Keratinocyte (primary cell): ENCODE measurements at regions not wholly inside any gene's neighbourhood (a gene's known extent, or its start where the extent isn't known, plus 50 kb on each side); places are given as distances from the start of the nearest gene placed in this dataset.

Source experiments
- DNase-seq: peaks from one replicate; pipeline ENCODE4 v3.0.0-alpha.2; 2011; ENCODE audit warnings: low read depth, missing footprints, low spot score
- FAIRE-seq: peaks from 2 replicates; lab custom pipeline; 2011; peaks lifted over from hg19 to GRCh38; lab: Jason Lieb, UNC
- H2AFZ ChIP-seq: 2 replicates; pipeline ENCODE4 v1.6.0; 2012; ENCODE audit warnings: low read length, control low read depth, inconsistent platforms; ENCODE audit not compliant: control insufficient read depth
- H3K27ac ChIP-seq: 2 replicates; pipeline ENCODE4 v1.5.1; 2011; ENCODE audit warnings: low read length; ENCODE audit not compliant: control insufficient read depth, insufficient read depth
- H3K27me3 ChIP-seq: 3 replicates; pipeline ENCODE4 v1.6.0; 2011; ENCODE audit warnings: low read length; ENCODE audit not compliant: control insufficient read depth, insufficient read depth; ENCODE audit errors: extremely low read depth
- H3K36me3 ChIP-seq, 2 experiments: 2 replicates in 1 of 2; 3 replicates in 1 of 2; pipeline ENCODE4 v1.5.1; 2011; ENCODE audit warnings: low read length in 2 of 2, mild to moderate bottlenecking in 1 of 2; ENCODE audit not compliant: control insufficient read depth in 2 of 2, insufficient read depth in 2 of 2; ENCODE audit errors: extremely low read depth in 1 of 2
- H3K4me1 ChIP-seq: 3 replicates; pipeline ENCODE4 v1.5.1; 2011; ENCODE audit warnings: low read length; ENCODE audit not compliant: control insufficient read depth, insufficient read depth; ENCODE audit errors: extremely low read depth
- H3K4me2 ChIP-seq: 3 replicates; pipeline ENCODE4 v1.6.0; 2011; ENCODE audit warnings: low read depth, low read length; ENCODE audit not compliant: control insufficient read depth, insufficient read depth; ENCODE audit errors: extremely low read depth
- H3K4me3 ChIP-seq, 3 experiments: fragments of 200-600 bp in 1 of 3; sonication (generic) in 1 of 3; 2 replicates in 2 of 3; 3 replicates in 1 of 3; pipeline ENCODE4 v1.5.1; 2011 to 2016; ENCODE audit warnings: low read length in 3 of 3, mild to moderate bottlenecking in 3 of 3, control low read depth in 2 of 3, inconsistent platforms in 1 of 3, low read depth in 1 of 3, mixed read lengths in 1 of 3, mixed run types in 1 of 3, moderate library complexity in 1 of 3; ENCODE audit not compliant: control insufficient read depth in 2 of 3, insufficient read depth in 2 of 3; ENCODE audit errors: extremely low read depth in 1 of 3
- H3K79me2 ChIP-seq: 2 replicates; pipeline ENCODE4 v1.6.0; 2012; ENCODE audit warnings: low read length; ENCODE audit not compliant: control insufficient read depth, insufficient read depth
- H3K9ac ChIP-seq: 3 replicates; pipeline ENCODE4 v1.6.0; 2011; ENCODE audit warnings: low read length; ENCODE audit not compliant: control insufficient read depth, insufficient read depth; ENCODE audit errors: extremely low read depth
- H3K9me1 ChIP-seq: 3 replicates; pipeline ENCODE4 v1.6.0; 2011; ENCODE audit warnings: low read length; ENCODE audit not compliant: control insufficient read depth, insufficient read depth; ENCODE audit errors: extremely low read depth
- H3K9me3 ChIP-seq: 2 replicates; pipeline ENCODE4 v1.5.1; 2012; ENCODE audit warnings: low read depth, low read length; ENCODE audit not compliant: control insufficient read depth
- H4K20me1 ChIP-seq: 3 replicates; pipeline ENCODE4 v1.6.0; 2011; ENCODE audit warnings: low read length; ENCODE audit not compliant: control insufficient read depth, insufficient read depth; ENCODE audit errors: extremely low read depth
- EZH2 ChIP-seq: IDR thresholded peaks from one replicate; pipeline ENCODE4 v1.6.1; 2012; ENCODE audit warnings: inconsistent platforms, mild to moderate bottlenecking, low read length, moderate library complexity
- dilution Hi-C: fragments of 300-500 bp; cut with MboI; formaldehyde crosslinking; loops from one replicate; pipeline ENCODE4 v1.7.0; 2020; ENCODE audit warnings: low sequenced_read_pairs; ENCODE audit not compliant: extremely low pct_ligation_motif_present
- TF ChIP-seq, protein P1 (sequence below), 3 experiments: IDR thresholded peaks in 1 of 3; conservative IDR thresholded peaks in 1 of 3; optimal IDR thresholded peaks in 1 of 3; 2 replicates in 2 of 3; 3 replicates in 1 of 3; pipeline versions ENCODE3 to v1.5.1; 2011; ENCODE audit warnings: low read length in 3 of 3, mild to moderate bottlenecking in 3 of 3, moderate library complexity in 2 of 3, control low read depth in 1 of 3, inconsistent platforms in 1 of 3; ENCODE audit not compliant: insufficient read depth in 2 of 3; ENCODE audit errors: extremely low read depth in 1 of 3

GRCh38 chr5:90142541-90142940 is 267.0 kb downstream of the CETN3 start:
- Histone ChIP-seq H3K9me3 (no peaks in the 10 kb centered on the region), H3K79me2 (no peaks in the 10 kb centered on the region), H3K36me3 (no peaks in the 10 kb centered on the region), H3K27me3 (no peaks in the 10 kb centered on the region), H3K4me3 (no peak overlapping the region), H4K20me1 (no peaks in the 10 kb centered on the region), H3K4me1 (peaks cover 2% of the 10 kb centered on the region), H2AFZ (no peak overlapping the region), H3K27ac (no peak overlapping the region), H3K9me1 (no peaks in the 10 kb centered on the region), H3K9ac (no peak overlapping the region), H3K4me2 (no peak overlapping the region)
- TF ChIP-seq, protein P1, sequence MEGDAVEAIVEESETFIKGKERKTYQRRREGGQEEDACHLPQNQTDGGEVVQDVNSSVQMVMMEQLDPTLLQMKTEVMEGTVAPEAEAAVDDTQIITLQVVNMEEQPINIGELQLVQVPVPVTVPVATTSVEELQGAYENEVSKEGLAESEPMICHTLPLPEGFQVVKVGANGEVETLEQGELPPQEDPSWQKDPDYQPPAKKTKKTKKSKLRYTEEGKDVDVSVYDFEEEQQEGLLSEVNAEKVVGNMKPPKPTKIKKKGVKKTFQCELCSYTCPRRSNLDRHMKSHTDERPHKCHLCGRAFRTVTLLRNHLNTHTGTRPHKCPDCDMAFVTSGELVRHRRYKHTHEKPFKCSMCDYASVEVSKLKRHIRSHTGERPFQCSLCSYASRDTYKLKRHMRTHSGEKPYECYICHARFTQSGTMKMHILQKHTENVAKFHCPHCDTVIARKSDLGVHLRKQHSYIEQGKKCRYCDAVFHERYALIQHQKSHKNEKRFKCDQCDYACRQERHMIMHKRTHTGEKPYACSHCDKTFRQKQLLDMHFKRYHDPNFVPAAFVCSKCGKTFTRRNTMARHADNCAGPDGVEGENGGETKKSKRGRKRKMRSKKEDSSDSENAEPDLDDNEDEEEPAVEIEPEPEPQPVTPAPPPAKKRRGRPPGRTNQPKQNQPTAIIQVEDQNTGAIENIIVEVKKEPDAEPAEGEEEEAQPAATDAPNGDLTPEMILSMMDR (optimal IDR thresholded peaks at IDR 0.05 in 1 of 3, IDR thresholded peaks at IDR 0.05 in 1 of 3, conservative IDR thresholded peaks at IDR 0.05 in 1 of 3; ENCODE audit: extremely low read depth in 1 of 3, insufficient read depth in 2 of 3, low read length in 3 of 3): no peak
- no peak for TF ChIP-seq EZH2
- DNase-seq: no peak
- dilution Hi-C loops: no loop called here
- FAIRE-seq: no peak

GRCh38 chr5:90141984-90142383 is 267.6 kb downstream of the CETN3 start:
- Histone ChIP-seq H3K9me1 (no peaks in the 10 kb centered on the region), H3K36me3 (no peaks in the 10 kb centered on the region), H3K4me1 (peaks cover 2% of the 10 kb centered on the region), H3K4me3 (no peak overlapping the region), H3K9ac (no peak overlapping the region), H3K9me3 (no peaks in the 10 kb centered on the region), H3K27ac (no peak overlapping the region), H3K27me3 (no peaks in the 10 kb centered on the region), H2AFZ (no peak overlapping the region), H4K20me1 (no peaks in the 10 kb centered on the region), H3K4me2 (no peak overlapping the region), H3K79me2 (no peaks in the 10 kb centered on the region)
- no peak for DNase-seq
- dilution Hi-C loops: no loop called here
- TF ChIP-seq, protein P1 (optimal IDR thresholded peaks at IDR 0.05 in 1 of 3, IDR thresholded peaks at IDR 0.05 in 1 of 3, conservative IDR thresholded peaks at IDR 0.05 in 1 of 3; ENCODE audit: extremely low read depth in 1 of 3, insufficient read depth in 2 of 3, low read length in 3 of 3): no peak
- TF ChIP-seq EZH2: no peak
- no peak for FAIRE-seq
